Erythroblast (primary cell): ENCODE measurements at regions not wholly inside any gene's neighbourhood (a gene's known extent, or its start where the extent isn't known, plus 50 kb on each side); places are given as distances from the start of the nearest gene placed in this dataset.

Experiments
- GATA1 ChIP-seq: IDR thresholded peaks from 2 replicates; pipeline ENCODE4 v1.6.1; 2011; ENCODE audit warnings: low read depth, mild to moderate bottlenecking, control low read depth, low read length, moderate library complexity
- POLR2A ChIP-seq: IDR thresholded peaks from 2 replicates; pipeline ENCODE4 v1.6.1; 2011; ENCODE audit warnings: mild to moderate bottlenecking, low read length

- TF ChIP-seq POLR2A (no peak), GATA1 (no peak)
These were observed 119.8 kb upstream of the NEK6 start for GRCh38 chr9:124137944-124138335.
